Thoracic aorta (tissue), 2 donors: ENCODE measurements at regions not wholly inside any gene's neighbourhood (a gene's known extent, or its start where the extent isn't known, plus 50 kb on each side); places are given as distances from the start of the nearest gene placed in this dataset.
A peak's percentile ranks its signal among the peaks of the same experiment; 100 is the strongest.

ENCODE experiments used
- ATAC-seq: fragments of 150-250 bp; one replicate; pipeline ENCODE4 v1.8.0; 2017; ENCODE audit warnings: low read depth; ENCODE audit not compliant: insufficient number of reproducible peaks, low FRiP score
- DNase-seq: peaks from one replicate; pipeline ENCODE4 v3.0.0-alpha.2; 2020; ENCODE audit warnings: low spot score
- H3K27ac ChIP-seq, 2 donors: fragments of 200-600 bp; sonication (generic); 1 replicate in 1 of 2; 2 replicates in 1 of 2; pipeline ENCODE4 v1.5.1; 2016; ENCODE audit warnings: mild to moderate bottlenecking in 2 of 2, moderate library complexity in 2 of 2
- H3K27me3 ChIP-seq: fragments of 200-600 bp; sonication (generic); replicated peaks from 2 replicates; pipeline ENCODE4 v1.6.0; 2016; ENCODE audit warnings: mild to moderate bottlenecking; ENCODE audit not compliant: insufficient read depth
- H3K36me3 ChIP-seq: fragments of 200-600 bp; sonication (generic); one replicate; pipeline ENCODE4 v1.5.1; 2016
- H3K4me1 ChIP-seq, 2 donors: fragments of 200-600 bp; sonication (generic); 1 replicate in 1 of 2; 2 replicates in 1 of 2; pipeline versions ENCODE4 v1.5.1 to v1.6.0; 2016; ENCODE audit warnings: low read depth in 2 of 2, mild to moderate bottlenecking in 1 of 2; ENCODE audit not compliant: control insufficient read depth in 1 of 2
- H3K4me3 ChIP-seq: fragments of 200-600 bp; sonication (generic); 2 replicates; pipeline ENCODE4 v1.5.1; 2016; ENCODE audit warnings: mild to moderate bottlenecking
- H3K9me3 ChIP-seq: fragments of 200-600 bp; sonication (generic); 2 replicates; pipeline ENCODE4 v1.5.1; 2016
- CTCF ChIP-seq: fragments of 200-600 bp; sonication (generic); IDR thresholded peaks from one replicate; pipeline ENCODE4 v1.5.1; 2019; ENCODE audit warnings: antibody characterized with exemption

GRCh38 chr10:14385596-14386593 lies 55.2 kb upstream of the FRMD4A start:
- Histone ChIP-seq H3K27ac (no peak overlapping the region), H3K9me3 (no peaks in the 10 kb centered on the region), H3K4me3 (no peak overlapping the region), H3K27me3 (no peaks in the 10 kb centered on the region), H3K4me1 (no peaks in the 10 kb centered on the region), H3K36me3 (no peaks in the 10 kb centered on the region)
- ATAC-seq, result peak; percentile 49
- TF ChIP-seq CTCF, result no peak
- DNase-seq, result no peak

GRCh38 chr10:14384915-14385314 lies 54.2 kb upstream of the FRMD4A start:
- Histone ChIP-seq H3K9me3 (no peaks in the 10 kb centered on the region), H3K36me3 (no peaks in the 10 kb centered on the region), H3K4me3 (no peak overlapping the region), H3K27me3 (no peaks in the 10 kb centered on the region), H3K4me1 (no peaks in the 10 kb centered on the region), H3K27ac (no peak overlapping the region)
- ATAC-seq (no peak), DNase-seq (no peak)
- TF ChIP-seq CTCF, result no peak

- Histone ChIP-seq H3K4me1 (no peaks in the 10 kb centered on the region), H3K36me3 (no peaks in the 10 kb centered on the region), H3K9me3 (no peaks in the 10 kb centered on the region), H3K4me3 (no peak overlapping the region), H3K27ac (no peak overlapping the region), H3K27me3 (no peaks in the 10 kb centered on the region)
- TF ChIP-seq CTCF, result no peak
- no peak for ATAC-seq
- no peak for DNase-seq
These were observed 53.5 kb upstream of the FRMD4A start for GRCh38 chr10:14384116-14384730.

- Histone ChIP-seq H3K27me3 (no peaks in the 10 kb centered on the region), H3K9me3 (no peaks in the 10 kb centered on the region), H3K4me3 (no peak overlapping the region), H3K27ac (no peak overlapping the region), H3K4me1 (no peaks in the 10 kb centered on the region), H3K36me3 (no peaks in the 10 kb centered on the region)
- DNase-seq (no peak), ATAC-seq (no peak)
- no peak for TF ChIP-seq CTCF
These were observed 52.5 kb upstream of the FRMD4A start for GRCh38 chr10:14383266-14383665.

- Histone ChIP-seq H3K27me3 (no peaks in the 10 kb centered on the region), H3K36me3 (no peaks in the 10 kb centered on the region), H3K4me1 (no peaks in the 10 kb centered on the region), H3K27ac (no peak overlapping the region), H3K4me3 (no peak overlapping the region), H3K9me3 (no peaks in the 10 kb centered on the region)
- ATAC-seq, result no peak
- no peak for TF ChIP-seq CTCF
- DNase-seq, result no peak
These were observed 51.8 kb upstream of the FRMD4A start for GRCh38 chr10:14382531-14382930.
